WTC11 (cell line): ENCODE measurements at regions not wholly inside any gene's neighbourhood (a gene's known extent, or its start where the extent isn't known, plus 50 kb on each side); places are given as distances from the start of the nearest gene placed in this dataset.

Source experiments
- ATAC-seq: fragments of 200-7000 bp; cut with Tn5 transposase; 2 replicates; pipeline ENCODE4 v1.10.0; 2021; ENCODE audit warnings: mild to moderate bottlenecking, moderate library complexity
- CTCF ChIA-PET: fragments of 300-600 bp; sonication (Branson Sonifier 250); formaldehyde crosslinking; loops from one replicate; lab custom pipeline; 2021; ENCODE audit warnings: antibody characterized with exemption; lab: Charles Lee
- POLR2A ChIA-PET: fragments of 350-600 bp; sonication (Branson Sonifier 250); formaldehyde crosslinking; loops from one replicate; lab custom pipeline; 2021; ENCODE audit warnings: antibody characterized with exemption; lab: Charles Lee
- DNase-seq: peaks from one replicate; pipeline ENCODE4 v3.0.0; 2021; ENCODE audit warnings: low spot score
- H3K27ac Mint-ChIP-seq: 2 replicates; pipeline ENCODE4 v1.8.0; 2021; ENCODE audit warnings: mixed read lengths
- H3K27me3 Mint-ChIP-seq: 2 replicates; pipeline ENCODE4 v1.8.0; 2021; ENCODE audit warnings: low read depth, mild to moderate bottlenecking, moderate library complexity, mixed read lengths
- H3K36me3 Mint-ChIP-seq: 2 replicates; pipeline ENCODE4 v1.8.0; 2021; ENCODE audit warnings: mixed read lengths
- H3K4me1 Mint-ChIP-seq: 2 replicates; pipeline ENCODE4 v1.8.0; 2022; ENCODE audit warnings: mixed read lengths
- H3K4me3 Mint-ChIP-seq: 2 replicates; pipeline ENCODE4 v1.8.0; 2021; ENCODE audit warnings: mild to moderate bottlenecking, moderate library complexity, mixed read lengths
- H3K9me3 Mint-ChIP-seq: 2 replicates; pipeline ENCODE4 v1.8.0; 2021; ENCODE audit warnings: mixed read lengths
- CREM ChIP-seq: sonication (generic); formaldehyde crosslinking; IDR thresholded peaks from 2 replicates; pipeline ENCODE4 v1.8.1; 2022; ENCODE audit warnings: mild to moderate bottlenecking, missing genetic modification reagents, moderate library complexity
- ESRRA ChIP-seq: sonication (generic); formaldehyde crosslinking; IDR thresholded peaks from 2 replicates; pipeline ENCODE4 v1.8.1; 2022; ENCODE audit warnings: mild to moderate bottlenecking, missing genetic modification reagents, borderline replicate concordance
- ETV6 ChIP-seq: sonication (generic); formaldehyde crosslinking; IDR thresholded peaks from 2 replicates; pipeline ENCODE4 v1.8.1; 2022; ENCODE audit warnings: mild to moderate bottlenecking, missing genetic modification reagents
- FOXK1 ChIP-seq: sonication (generic); formaldehyde crosslinking; IDR thresholded peaks from 2 replicates; pipeline ENCODE4 v1.8.0; 2022; ENCODE audit warnings: mild to moderate bottlenecking, moderate library complexity, missing genetic modification reagents
- FOXP1 ChIP-seq: sonication (generic); formaldehyde crosslinking; IDR thresholded peaks from 2 replicates; pipeline ENCODE4 v1.8.0; 2022; ENCODE audit warnings: missing genetic modification reagents, mild to moderate bottlenecking, moderate library complexity, borderline replicate concordance
- JUN ChIP-seq: sonication (generic); formaldehyde crosslinking; IDR thresholded peaks from 2 replicates; pipeline ENCODE4 v1.8.0; 2023; ENCODE audit warnings: mild to moderate bottlenecking, missing genetic modification reagents
- MYBL2 ChIP-seq: sonication (generic); formaldehyde crosslinking; IDR thresholded peaks from 2 replicates; pipeline ENCODE4 v1.8.1; 2023; ENCODE audit warnings: mild to moderate bottlenecking, moderate library complexity, missing genetic modification reagents
- NFATC4 ChIP-seq: fragments of 250-450 bp; sonication (Bioruptor Pico); IDR thresholded peaks from 2 replicates; pipeline ENCODE4 v1.9.0; 2021; ENCODE audit warnings: mild to moderate bottlenecking
- RELA ChIP-seq: sonication (generic); formaldehyde crosslinking; IDR thresholded peaks from 2 replicates; pipeline ENCODE4 v1.8.1; 2022; ENCODE audit warnings: missing genetic modification reagents, mild to moderate bottlenecking, borderline replicate concordance
- SP1 ChIP-seq: sonication (generic); formaldehyde crosslinking; conservative IDR thresholded peaks from 2 replicates; pipeline ENCODE4 v1.8.1; 2022; ENCODE audit warnings: missing genetic modification reagents
- ZBTB21 ChIP-seq: sonication (generic); formaldehyde crosslinking; IDR thresholded peaks from 2 replicates; pipeline ENCODE4 v1.8.1; 2023; ENCODE audit warnings: mild to moderate bottlenecking, missing genetic modification reagents, borderline replicate concordance
- ZNF263 ChIP-seq: sonication (generic); formaldehyde crosslinking; IDR thresholded peaks from 2 replicates; pipeline ENCODE4 v1.8.1; 2022; ENCODE audit warnings: low read depth, mild to moderate bottlenecking, moderate library complexity, missing genetic modification reagents
- ZNF416 ChIP-seq: fragments of 250-450 bp; sonication (Bioruptor Pico); IDR thresholded peaks from 2 replicates; pipeline ENCODE4 v1.9.0; 2021; ENCODE audit warnings: mild to moderate bottlenecking, inconsistent platforms
- TF ChIP-seq, protein P1 (sequence below): sonication (generic); formaldehyde crosslinking; IDR thresholded peaks from 2 replicates; pipeline ENCODE4 v1.8.1; 2023; ENCODE audit warnings: mild to moderate bottlenecking, moderate library complexity, missing genetic modification reagents
- TF ChIP-seq, protein P2 (sequence below): fragments of 250-450 bp; sonication (Bioruptor Pico); IDR thresholded peaks from 2 replicates; pipeline ENCODE4 v1.9.0; 2021; ENCODE audit warnings: mild to moderate bottlenecking
- TF ChIP-seq, protein P3 (sequence below): sonication (generic); formaldehyde crosslinking; IDR thresholded peaks from 2 replicates; pipeline ENCODE4 v1.8.1; 2022; ENCODE audit warnings: low read depth, missing genetic modification reagents, borderline replicate concordance
- TF ChIP-seq, protein P4 (sequence below): fragments of 250-450 bp; sonication (Bioruptor Pico); IDR thresholded peaks from 2 replicates; pipeline ENCODE4 v1.9.0; 2021; ENCODE audit warnings: mild to moderate bottlenecking
- TF ChIP-seq, protein P5 (sequence below): sonication (generic); formaldehyde crosslinking; IDR thresholded peaks from 2 replicates; pipeline ENCODE4 v1.8.0; 2023; ENCODE audit warnings: mild to moderate bottlenecking, missing genetic modification reagents
- TF ChIP-seq, protein P6 (sequence below): fragments of 250-450 bp; sonication (Bioruptor Pico); conservative IDR thresholded peaks from 2 replicates; pipeline ENCODE4 v1.9.0; 2021; ENCODE audit warnings: mild to moderate bottlenecking
- TF ChIP-seq, protein P7 (sequence below): fragments of 250-450 bp; sonication (Bioruptor Pico); IDR thresholded peaks from 2 replicates; pipeline ENCODE4 v1.9.0; 2021; ENCODE audit warnings: moderate library complexity, mild to moderate bottlenecking, inconsistent platforms, borderline replicate concordance
- TF ChIP-seq, protein P8 (sequence below): sonication (generic); formaldehyde crosslinking; IDR thresholded peaks from 2 replicates; pipeline ENCODE4 v1.8.0; 2022; ENCODE audit warnings: missing genetic modification reagents

DNA sequence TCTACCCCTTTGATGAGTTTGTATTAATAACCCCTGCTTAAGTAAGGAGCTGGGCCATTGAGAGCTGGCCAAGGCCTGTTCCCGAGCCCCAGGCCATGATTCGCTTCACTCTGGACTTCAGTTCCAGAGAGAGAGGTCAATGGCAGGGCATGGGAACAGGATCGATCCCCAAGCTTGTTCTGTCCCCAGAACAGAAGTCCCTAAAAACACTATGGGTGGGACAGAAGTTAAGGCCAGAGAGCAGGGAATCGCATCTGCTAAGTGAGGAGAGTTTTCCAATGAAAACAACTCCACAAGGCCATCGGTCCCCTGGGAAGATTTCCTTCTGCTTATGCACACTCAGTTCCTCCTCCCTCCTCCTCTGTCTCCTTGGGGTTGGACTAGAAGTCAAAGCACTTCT lies 159.6 kb downstream of the LSM5 start:
- H3K36me3 Mint-ChIP-seq: no peaks in the 10 kb centered on the region
- no peaks in the 10 kb centered on the region; the same call in 1 of the 2 replicates for H3K27me3 Mint-ChIP-seq
- no peak for TF ChIP-seq NFATC4
- TF ChIP-seq ZNF416 (CRISPR knock-in tag): no peak
- TF ChIP-seq, protein P1, sequence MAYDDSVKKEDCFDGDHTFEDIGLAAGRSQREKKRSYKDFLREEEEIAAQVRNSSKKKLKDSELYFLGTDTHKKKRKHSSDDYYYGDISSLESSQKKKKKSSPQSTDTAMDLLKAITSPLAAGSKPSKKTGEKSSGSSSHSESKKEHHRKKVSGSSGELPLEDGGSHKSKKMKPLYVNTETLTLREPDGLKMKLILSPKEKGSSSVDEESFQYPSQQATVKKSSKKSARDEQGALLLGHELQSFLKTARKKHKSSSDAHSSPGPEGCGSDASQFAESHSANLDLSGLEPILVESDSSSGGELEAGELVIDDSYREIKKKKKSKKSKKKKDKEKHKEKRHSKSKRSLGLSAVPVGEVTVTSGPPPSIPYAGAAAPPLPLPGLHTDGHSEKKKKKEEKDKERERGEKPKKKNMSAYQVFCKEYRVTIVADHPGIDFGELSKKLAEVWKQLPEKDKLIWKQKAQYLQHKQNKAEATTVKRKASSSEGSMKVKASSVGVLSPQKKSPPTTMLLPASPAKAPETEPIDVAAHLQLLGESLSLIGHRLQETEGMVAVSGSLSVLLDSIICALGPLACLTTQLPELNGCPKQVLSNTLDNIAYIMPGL (CRISPR knock-in tag): no peak
- TF ChIP-seq, protein P2, sequence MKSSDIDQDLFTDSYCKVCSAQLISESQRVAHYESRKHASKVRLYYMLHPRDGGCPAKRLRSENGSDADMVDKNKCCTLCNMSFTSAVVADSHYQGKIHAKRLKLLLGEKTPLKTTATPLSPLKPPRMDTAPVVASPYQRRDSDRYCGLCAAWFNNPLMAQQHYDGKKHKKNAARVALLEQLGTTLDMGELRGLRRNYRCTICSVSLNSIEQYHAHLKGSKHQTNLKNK (CRISPR knock-in tag): no peak
- no peak for TF ChIP-seq ZBTB21 (CRISPR knock-in tag)
- TF ChIP-seq, protein P3, sequence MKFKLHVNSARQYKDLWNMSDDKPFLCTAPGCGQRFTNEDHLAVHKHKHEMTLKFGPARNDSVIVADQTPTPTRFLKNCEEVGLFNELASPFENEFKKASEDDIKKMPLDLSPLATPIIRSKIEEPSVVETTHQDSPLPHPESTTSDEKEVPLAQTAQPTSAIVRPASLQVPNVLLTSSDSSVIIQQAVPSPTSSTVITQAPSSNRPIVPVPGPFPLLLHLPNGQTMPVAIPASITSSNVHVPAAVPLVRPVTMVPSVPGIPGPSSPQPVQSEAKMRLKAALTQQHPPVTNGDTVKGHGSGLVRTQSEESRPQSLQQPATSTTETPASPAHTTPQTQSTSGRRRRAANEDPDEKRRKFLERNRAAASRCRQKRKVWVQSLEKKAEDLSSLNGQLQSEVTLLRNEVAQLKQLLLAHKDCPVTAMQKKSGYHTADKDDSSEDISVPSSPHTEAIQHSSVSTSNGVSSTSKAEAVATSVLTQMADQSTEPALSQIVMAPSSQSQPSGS (CRISPR knock-in tag): no peak
- TF ChIP-seq MYBL2: no peak
- no peak for TF ChIP-seq ZNF263 (CRISPR knock-in tag)
- no peak for TF ChIP-seq RELA (CRISPR knock-in tag)
- TF ChIP-seq, protein P4, sequence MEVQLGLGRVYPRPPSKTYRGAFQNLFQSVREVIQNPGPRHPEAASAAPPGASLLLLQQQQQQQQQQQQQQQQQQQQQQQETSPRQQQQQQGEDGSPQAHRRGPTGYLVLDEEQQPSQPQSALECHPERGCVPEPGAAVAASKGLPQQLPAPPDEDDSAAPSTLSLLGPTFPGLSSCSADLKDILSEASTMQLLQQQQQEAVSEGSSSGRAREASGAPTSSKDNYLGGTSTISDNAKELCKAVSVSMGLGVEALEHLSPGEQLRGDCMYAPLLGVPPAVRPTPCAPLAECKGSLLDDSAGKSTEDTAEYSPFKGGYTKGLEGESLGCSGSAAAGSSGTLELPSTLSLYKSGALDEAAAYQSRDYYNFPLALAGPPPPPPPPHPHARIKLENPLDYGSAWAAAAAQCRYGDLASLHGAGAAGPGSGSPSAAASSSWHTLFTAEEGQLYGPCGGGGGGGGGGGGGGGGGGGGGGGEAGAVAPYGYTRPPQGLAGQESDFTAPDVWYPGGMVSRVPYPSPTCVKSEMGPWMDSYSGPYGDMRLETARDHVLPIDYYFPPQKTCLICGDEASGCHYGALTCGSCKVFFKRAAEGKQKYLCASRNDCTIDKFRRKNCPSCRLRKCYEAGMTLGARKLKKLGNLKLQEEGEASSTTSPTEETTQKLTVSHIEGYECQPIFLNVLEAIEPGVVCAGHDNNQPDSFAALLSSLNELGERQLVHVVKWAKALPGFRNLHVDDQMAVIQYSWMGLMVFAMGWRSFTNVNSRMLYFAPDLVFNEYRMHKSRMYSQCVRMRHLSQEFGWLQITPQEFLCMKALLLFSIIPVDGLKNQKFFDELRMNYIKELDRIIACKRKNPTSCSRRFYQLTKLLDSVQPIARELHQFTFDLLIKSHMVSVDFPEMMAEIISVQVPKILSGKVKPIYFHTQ: no peak
- no peak for TF ChIP-seq ETV6 (CRISPR knock-in tag)
- TF ChIP-seq CREM: no peak
- no peak for TF ChIP-seq JUN (CRISPR knock-in tag)
- TF ChIP-seq FOXP1 (CRISPR knock-in tag): no peak
- TF ChIP-seq, protein P5, sequence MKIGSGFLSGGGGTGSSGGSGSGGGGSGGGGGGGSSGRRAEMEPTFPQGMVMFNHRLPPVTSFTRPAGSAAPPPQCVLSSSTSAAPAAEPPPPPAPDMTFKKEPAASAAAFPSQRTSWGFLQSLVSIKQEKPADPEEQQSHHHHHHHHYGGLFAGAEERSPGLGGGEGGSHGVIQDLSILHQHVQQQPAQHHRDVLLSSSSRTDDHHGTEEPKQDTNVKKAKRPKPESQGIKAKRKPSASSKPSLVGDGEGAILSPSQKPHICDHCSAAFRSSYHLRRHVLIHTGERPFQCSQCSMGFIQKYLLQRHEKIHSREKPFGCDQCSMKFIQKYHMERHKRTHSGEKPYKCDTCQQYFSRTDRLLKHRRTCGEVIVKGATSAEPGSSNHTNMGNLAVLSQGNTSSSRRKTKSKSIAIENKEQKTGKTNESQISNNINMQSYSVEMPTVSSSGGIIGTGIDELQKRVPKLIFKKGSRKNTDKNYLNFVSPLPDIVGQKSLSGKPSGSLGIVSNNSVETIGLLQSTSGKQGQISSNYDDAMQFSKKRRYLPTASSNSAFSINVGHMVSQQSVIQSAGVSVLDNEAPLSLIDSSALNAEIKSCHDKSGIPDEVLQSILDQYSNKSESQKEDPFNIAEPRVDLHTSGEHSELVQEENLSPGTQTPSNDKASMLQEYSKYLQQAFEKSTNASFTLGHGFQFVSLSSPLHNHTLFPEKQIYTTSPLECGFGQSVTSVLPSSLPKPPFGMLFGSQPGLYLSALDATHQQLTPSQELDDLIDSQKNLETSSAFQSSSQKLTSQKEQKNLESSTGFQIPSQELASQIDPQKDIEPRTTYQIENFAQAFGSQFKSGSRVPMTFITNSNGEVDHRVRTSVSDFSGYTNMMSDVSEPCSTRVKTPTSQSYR (CRISPR knock-in tag): no peak
- H3K9me3 Mint-ChIP-seq: peaks cover 20% of the 10 kb centered on the region
- DNase-seq (no peak), ATAC-seq (no peak)
- POLR2A ChIA-PET: no interaction called here
- H3K4me1 Mint-ChIP-seq: no peaks in the 10 kb centered on the region
- no peak overlapping the region for H3K27ac Mint-ChIP-seq
- CTCF ChIA-PET: no interaction called here
- H3K4me3 Mint-ChIP-seq: no peak overlapping the region

DNA sequence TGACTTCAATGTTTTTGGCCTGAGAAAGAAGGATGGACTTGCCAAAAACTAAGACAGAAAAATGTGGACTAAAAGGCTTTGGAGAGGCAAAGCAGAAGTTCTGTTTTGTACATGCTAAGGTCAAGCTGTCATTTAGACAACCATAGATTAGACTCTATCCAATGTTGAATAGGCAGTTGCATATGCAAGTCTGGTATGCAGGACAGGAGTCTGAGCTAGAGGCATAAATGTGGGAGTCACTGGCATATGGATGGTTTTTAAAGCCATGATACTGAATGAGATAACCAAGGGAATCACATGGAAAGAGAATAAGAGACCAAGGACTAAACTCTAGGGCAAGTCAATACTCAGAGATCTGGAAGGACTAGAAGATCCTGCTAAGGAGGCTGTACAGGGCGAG lies 164.1 kb downstream of the LSM5 start:
- Mint-ChIP-seq H3K4me1 (no peaks in the 10 kb centered on the region), H3K27me3 (no peaks in the 10 kb centered on the region; the same call in 1 of the 2 replicates), H3K27ac (no peak overlapping the region), H3K36me3 (no peaks in the 10 kb centered on the region), H3K9me3 (peaks cover under 1% of the 10 kb centered on the region), H3K4me3 (no peak overlapping the region)
- no peak for DNase-seq
- POLR2A ChIA-PET: no interaction called here
- CTCF ChIA-PET: no interaction called here
- no peak for ATAC-seq
- TF ChIP-seq, protein P6, sequence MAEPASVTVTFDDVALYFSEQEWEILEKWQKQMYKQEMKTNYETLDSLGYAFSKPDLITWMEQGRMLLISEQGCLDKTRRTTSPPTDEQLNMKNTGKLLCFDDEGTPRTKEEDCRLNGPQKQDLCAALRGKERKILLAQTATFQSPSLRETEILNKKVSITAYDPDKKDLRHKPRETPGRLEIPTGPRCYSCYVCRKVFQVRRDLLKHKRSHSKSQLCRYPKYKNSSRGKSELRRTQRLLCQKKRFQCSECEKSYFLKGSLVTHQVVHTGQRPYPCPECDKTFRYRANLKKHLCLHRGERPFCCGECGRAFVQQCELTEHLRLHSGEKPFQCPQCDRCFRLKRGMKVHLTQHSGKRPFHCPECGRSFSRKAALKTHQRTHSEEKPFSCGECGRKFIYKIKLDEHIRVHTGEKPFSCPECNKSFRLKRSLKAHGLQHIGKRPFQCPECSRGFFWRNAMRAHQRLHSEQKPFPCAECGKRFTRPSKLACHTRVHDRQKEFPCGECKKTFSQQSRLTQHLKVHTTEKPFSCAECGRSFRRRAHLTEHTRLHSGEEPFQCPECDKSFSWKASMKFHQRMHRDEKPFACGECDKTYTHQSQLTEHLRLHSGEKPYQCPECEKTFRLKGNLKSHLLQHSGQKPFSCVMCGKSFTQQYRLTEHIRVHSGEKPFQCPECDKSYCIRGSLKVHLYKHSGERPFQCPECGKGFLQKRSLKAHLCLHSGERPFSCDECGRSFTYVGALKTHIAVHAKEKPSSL (CRISPR knock-in tag): no peak
- TF ChIP-seq SP1 (CRISPR knock-in tag) (no peak), FOXK1 (CRISPR knock-in tag) (no peak), ESRRA (CRISPR knock-in tag) (no peak)
- TF ChIP-seq, protein P7, sequence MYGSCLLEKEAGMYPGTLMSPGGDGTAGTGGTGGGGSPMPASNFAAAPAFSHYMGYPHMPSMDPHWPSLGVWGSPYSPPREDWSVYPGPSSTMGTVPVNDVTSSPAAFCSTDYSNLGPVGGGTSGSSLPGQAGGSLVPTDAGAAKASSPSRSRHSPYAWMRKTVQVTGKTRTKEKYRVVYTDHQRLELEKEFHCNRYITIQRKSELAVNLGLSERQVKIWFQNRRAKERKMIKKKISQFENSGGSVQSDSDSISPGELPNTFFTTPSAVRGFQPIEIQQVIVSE (CRISPR knock-in tag): no peak
- TF ChIP-seq, protein P8, sequence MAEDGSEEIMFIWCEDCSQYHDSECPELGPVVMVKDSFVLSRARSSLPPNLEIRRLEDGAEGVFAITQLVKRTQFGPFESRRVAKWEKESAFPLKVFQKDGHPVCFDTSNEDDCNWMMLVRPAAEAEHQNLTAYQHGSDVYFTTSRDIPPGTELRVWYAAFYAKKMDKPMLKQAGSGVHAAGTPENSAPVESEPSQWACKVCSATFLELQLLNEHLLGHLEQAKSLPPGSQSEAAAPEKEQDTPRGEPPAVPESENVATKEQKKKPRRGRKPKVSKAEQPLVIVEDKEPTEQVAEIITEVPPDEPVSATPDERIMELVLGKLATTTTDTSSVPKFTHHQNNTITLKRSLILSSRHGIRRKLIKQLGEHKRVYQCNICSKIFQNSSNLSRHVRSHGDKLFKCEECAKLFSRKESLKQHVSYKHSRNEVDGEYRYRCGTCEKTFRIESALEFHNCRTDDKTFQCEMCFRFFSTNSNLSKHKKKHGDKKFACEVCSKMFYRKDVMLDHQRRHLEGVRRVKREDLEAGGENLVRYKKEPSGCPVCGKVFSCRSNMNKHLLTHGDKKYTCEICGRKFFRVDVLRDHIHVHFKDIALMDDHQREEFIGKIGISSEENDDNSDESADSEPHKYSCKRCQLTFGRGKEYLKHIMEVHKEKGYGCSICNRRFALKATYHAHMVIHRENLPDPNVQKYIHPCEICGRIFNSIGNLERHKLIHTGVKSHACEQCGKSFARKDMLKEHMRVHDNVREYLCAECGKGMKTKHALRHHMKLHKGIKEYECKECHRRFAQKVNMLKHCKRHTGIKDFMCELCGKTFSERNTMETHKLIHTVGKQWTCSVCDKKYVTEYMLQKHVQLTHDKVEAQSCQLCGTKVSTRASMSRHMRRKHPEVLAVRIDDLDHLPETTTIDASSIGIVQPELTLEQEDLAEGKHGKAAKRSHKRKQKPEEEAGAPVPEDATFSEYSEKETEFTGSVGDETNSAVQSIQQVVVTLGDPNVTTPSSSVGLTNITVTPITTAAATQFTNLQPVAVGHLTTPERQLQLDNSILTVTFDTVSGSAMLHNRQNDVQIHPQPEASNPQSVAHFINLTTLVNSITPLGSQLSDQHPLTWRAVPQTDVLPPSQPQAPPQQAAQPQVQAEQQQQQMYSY (CRISPR knock-in tag): no peak
